AG04450 (cell line): ENCODE measurements at regions not wholly inside any gene's neighbourhood (a gene's known extent, or its start where the extent isn't known, plus 50 kb on each side); places are given as distances from the start of the nearest gene placed in this dataset.

ENCODE experiments used
- CTCF ChIA-PET: fragments of 300-600, 350-600 bp; formaldehyde crosslinking; extraction: SDS; loops from one replicate; lab custom pipeline; 2022; ENCODE audit warnings: antibody characterized with exemption, inconsistent platforms; lab: Charles Lee
- POLR2A ChIA-PET: fragments of 350-600 bp; formaldehyde crosslinking; extraction: SDS; loops from one replicate; lab custom pipeline; 2021; ENCODE audit warnings: antibody characterized with exemption, inconsistent platforms; lab: Yijun Ruan, JAX
- DNase-seq: peaks from one replicate; pipeline ENCODE4 v3.0.0-alpha.2; 2011; ENCODE audit warnings: low read depth, low spot score
- H3K27ac ChIP-seq: one replicate; pipeline ENCODE4 v1.5.1; 2012; ENCODE audit warnings: low read depth, low read length, control low read depth
- H3K27me3 ChIP-seq: one replicate; pipeline ENCODE4 v1.6.0; 2012; ENCODE audit warnings: low read length; ENCODE audit not compliant: control insufficient read depth, insufficient read depth
- H3K4me3 ChIP-seq: 2 replicates; pipeline ENCODE4 v1.5.1; 2011; ENCODE audit warnings: mild to moderate bottlenecking, low read depth, low read length, control low read depth
- H3K9me3 ChIP-seq: 2 replicates; pipeline ENCODE4 v1.5.1; 2012; ENCODE audit warnings: low read length; ENCODE audit not compliant: control insufficient read depth, insufficient read depth
- TF ChIP-seq, protein P1 (sequence below): IDR thresholded peaks from 2 replicates; pipeline ENCODE4 v1.5.1; 2011; ENCODE audit warnings: low read depth, low read length, control low read depth, inconsistent platforms

DNA sequence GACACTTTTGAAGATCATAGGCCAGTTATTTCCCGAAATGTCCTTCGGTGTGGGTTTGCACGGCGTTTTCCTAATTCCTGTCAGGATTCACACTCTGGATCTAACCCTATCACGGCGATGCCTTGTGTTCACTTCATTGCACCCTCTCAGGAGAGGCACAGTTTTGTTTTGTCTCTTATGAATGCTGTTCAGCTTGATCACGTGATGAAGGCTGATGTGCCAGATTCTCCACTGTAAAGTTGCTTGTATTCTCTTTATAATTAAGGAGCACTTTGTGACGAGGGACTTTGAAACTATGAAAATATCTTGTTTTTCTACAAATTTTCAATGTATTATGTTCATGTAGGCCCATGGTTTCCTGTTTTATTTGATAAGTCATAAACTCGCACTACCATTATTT, 568.1 kb downstream of the ACTR3B start:
- ChIA-PET CTCF (no interaction called here), POLR2A (no interaction called here)
- H3K27me3 ChIP-seq, result no peaks in the 10 kb centered on the region
- TF ChIP-seq, protein P1, sequence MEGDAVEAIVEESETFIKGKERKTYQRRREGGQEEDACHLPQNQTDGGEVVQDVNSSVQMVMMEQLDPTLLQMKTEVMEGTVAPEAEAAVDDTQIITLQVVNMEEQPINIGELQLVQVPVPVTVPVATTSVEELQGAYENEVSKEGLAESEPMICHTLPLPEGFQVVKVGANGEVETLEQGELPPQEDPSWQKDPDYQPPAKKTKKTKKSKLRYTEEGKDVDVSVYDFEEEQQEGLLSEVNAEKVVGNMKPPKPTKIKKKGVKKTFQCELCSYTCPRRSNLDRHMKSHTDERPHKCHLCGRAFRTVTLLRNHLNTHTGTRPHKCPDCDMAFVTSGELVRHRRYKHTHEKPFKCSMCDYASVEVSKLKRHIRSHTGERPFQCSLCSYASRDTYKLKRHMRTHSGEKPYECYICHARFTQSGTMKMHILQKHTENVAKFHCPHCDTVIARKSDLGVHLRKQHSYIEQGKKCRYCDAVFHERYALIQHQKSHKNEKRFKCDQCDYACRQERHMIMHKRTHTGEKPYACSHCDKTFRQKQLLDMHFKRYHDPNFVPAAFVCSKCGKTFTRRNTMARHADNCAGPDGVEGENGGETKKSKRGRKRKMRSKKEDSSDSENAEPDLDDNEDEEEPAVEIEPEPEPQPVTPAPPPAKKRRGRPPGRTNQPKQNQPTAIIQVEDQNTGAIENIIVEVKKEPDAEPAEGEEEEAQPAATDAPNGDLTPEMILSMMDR, result no peak
- H3K27ac ChIP-seq, result no peak overlapping the region
- no peak overlapping the region for H3K4me3 ChIP-seq
- no peak for DNase-seq
- H3K9me3 ChIP-seq, result peaks cover 44% of the 10 kb centered on the region

DNA sequence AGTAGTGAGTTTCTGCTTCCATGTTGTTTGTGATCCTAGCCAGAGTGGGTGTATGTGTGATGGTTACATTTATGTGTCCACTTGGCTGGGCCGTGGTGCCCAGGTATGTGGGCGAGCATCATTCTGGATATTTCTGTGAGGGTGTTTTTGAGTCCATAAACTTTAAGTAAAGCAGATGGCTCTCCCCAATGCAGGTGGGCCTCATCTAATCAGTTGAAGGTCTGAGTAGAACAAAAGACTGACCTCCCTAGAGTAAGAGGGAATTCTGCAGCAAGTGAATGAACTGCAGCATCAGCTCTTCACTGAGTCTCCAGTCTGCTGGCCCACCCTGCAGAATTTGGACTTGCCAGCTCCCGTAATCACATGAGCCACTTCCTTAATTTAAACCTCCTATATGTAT, 571.9 kb downstream of the ACTR3B start:
- Histone ChIP-seq H3K27me3 (no peaks in the 10 kb centered on the region), H3K27ac (no peak overlapping the region), H3K9me3 (peaks cover 43% of the 10 kb centered on the region), H3K4me3 (no peak overlapping the region)
- ChIA-PET CTCF (no interaction called here), POLR2A (no interaction called here)
- DNase-seq, result no peak
- TF ChIP-seq, protein P1, result no peak

DNA sequence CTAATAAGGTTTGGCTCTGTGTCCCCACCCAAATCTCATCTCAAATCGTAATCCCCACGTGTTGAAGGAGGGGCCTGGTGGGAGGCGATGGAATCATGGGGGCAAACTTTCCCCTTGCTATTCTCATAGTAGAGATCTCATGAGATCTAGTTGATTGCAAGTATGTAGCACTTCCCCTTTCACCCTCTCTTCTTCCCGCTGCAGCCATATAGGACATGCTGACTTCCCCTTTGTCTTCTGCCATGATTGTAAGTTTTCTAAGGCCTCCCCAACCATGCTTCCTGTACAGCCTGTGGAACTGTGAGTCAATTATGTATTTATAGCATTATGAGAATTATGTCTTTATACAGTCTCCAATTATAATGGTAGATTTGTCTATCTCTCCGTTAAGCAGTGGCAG, 594.5 kb downstream of the ACTR3B start:
- TF ChIP-seq, protein P1, result no peak
- H3K4me3 ChIP-seq, result no peak overlapping the region
- no peak for DNase-seq
- H3K27ac ChIP-seq, result no peak overlapping the region
- no peaks in the 10 kb centered on the region for H3K27me3 ChIP-seq
- CTCF ChIA-PET, result no interaction called here
- peaks cover 11% of the 10 kb centered on the region; the same call in 1 of the 2 replicates for H3K9me3 ChIP-seq
- POLR2A ChIA-PET, result no interaction called here

DNA sequence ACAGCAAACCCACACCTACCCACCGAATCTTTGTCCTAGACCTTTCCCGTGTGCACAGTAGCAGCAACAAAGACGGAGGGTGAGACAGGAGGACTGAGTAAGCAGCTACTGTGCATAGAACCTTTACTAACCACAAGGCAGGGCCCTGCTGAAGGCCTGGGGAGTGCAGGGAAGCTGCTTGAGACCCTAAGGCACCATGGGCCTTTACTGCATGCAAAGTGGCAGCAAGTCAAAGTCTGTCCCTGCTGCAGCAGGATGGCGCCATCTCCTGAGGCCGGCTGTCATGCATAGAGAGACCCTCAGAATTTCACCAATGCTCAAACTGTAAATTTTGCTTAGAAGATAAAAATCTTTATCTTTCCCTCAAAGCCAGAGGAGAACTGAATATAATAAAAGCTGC, 610.5 kb downstream of the ACTR3B start:
- Histone ChIP-seq H3K9me3 (peaks cover 17% of the 10 kb centered on the region), H3K4me3 (no peak overlapping the region), H3K27ac (no peak overlapping the region), H3K27me3 (no peaks in the 10 kb centered on the region)
- CTCF ChIA-PET, result interaction anchor here (0.5 kb wide), 1 partner anchor 506 kb away, joined by 6 read pairs; no protein-coding TSS in a partner anchor
- TF ChIP-seq, protein P1, result no peak
- DNase-seq, result no peak
- POLR2A ChIA-PET, result no interaction called here

DNA sequence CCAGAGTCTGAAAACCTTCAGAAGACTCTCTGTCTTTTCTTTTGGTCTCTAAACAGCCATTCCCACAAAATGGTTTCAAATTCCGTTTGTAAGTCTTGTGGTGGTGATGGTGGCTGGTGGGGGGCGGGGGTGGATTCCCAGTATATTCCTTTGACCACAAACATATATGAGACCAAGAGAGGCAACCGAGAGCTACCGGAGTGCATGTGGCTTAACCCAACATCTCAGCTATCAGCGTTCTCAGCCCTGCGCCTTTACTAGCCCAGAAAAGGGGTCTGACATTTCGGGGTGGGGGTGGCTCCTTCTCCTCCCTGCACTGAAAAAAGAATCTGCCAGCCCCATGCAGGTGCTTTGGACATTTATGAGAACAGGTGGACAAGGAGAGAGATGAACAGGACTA, 621.1 kb downstream of the ACTR3B start:
- H3K27ac ChIP-seq, result no peak overlapping the region
- TF ChIP-seq, protein P1, result no peak
- H3K27me3 ChIP-seq, result no peaks in the 10 kb centered on the region
- CTCF ChIA-PET, result no interaction called here
- no peak overlapping the region for H3K4me3 ChIP-seq
- DNase-seq, result no peak
- H3K9me3 ChIP-seq, result peaks cover 26% of the 10 kb centered on the region
- POLR2A ChIA-PET, result no interaction called here
